ENCODE measurements at regions not wholly inside any gene's neighbourhood (a gene's known extent, or its start where the extent isn't known, plus 50 kb on each side); places are given as distances from the start of the nearest gene placed in this dataset.
"Not testable (repeated sequence)": the region's sequence is repeated elsewhere in the genome, so short reads cannot be mapped to it uniquely, and the experiment has no call there.

DNA sequence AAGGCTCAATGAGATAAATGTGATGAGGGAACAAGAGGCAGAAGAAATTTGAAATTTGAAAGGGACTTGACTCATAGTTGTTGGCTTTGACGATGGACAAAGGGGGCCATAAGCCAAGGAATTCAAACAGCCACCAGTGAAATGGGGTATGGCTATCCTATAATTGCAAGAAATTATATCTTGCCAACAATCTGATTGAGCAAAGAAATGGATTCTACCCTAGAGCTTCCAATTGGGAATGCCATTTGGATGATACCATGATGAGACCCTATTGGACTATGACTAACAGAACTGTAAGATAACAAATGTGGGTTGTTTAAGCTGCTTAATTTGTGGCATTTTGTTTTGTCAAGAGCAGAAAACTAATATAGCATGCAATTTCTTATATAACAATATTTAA, 270.1 kb upstream of the ARSJ start:
- intact Hi-C loops (cut with DNase I) = no loop called here
- no peaks in the 10 kb centered on the region for H3K36me3 ChIP-seq
- H3K4me1 ChIP-seq = no peaks in the 10 kb centered on the region
- no peak for DNase-seq (ENCODE audit: low spot score in 2 of 2)
- no peak for TF ChIP-seq CTCF (IDR thresholded peaks at IDR 0.05)
- H3K4me3 ChIP-seq = no peak overlapping the region
- H3K27me3 ChIP-seq = no peaks in the 10 kb centered on the region
- peaks cover 0 to 7% of the 10 kb centered on the region in 2 donors for H3K9me3 ChIP-seq
- H3K27ac ChIP-seq = no peak overlapping the region

DNA sequence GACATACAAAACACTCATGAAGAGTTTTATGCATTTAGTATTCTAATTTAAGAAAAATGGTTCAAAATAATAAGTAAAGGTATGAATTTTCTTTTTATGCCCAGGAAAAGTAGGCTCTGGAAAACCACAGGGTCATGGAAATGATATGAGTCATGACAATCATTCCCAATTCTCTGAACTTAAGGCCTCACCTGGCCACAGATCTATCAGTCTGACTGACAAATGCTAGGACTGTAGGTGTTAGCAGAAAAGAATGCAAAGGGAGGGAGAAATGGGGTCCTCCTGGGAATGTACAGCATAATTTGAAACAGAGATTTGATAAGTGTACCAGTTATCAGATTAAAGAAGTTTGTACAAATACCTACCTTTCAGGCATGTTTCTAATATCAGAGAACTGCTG, 270.5 kb upstream of the ARSJ start:
- H3K9me3 ChIP-seq = peaks cover 0 to 7% of the 10 kb centered on the region in 2 donors
- TF ChIP-seq CTCF (IDR thresholded peaks at IDR 0.05) = no peak
- H3K27me3 ChIP-seq = no peaks in the 10 kb centered on the region
- H3K4me1 ChIP-seq = no peaks in the 10 kb centered on the region
- intact Hi-C loops (cut with DNase I) = no loop called here
- no peak overlapping the region for H3K4me3 ChIP-seq
- DNase-seq (ENCODE audit: low spot score in 2 of 2) = no peak
- H3K36me3 ChIP-seq = no peaks in the 10 kb centered on the region
- H3K27ac ChIP-seq = no peak overlapping the region

- Histone ChIP-seq H3K4me1 (no peaks in the 10 kb centered on the region), H3K36me3 (no peaks in the 10 kb centered on the region), H3K9me3 (peaks cover 0 to 7% of the 10 kb centered on the region in 2 donors), H3K27ac (no peak overlapping the region), H3K4me3 (no peak overlapping the region), H3K27me3 (no peaks in the 10 kb centered on the region)
- DNase-seq (ENCODE audit: low spot score in 2 of 2) = no peak
- TF ChIP-seq CTCF (IDR thresholded peaks at IDR 0.05) = no peak
- intact Hi-C loops (cut with DNase I) = no loop called here
Measured at GRCh38 chr4:114250439-114250891, 271.0 kb upstream of the ARSJ start.

GRCh38 chr4:114251020-114251419, 271.6 kb upstream of the ARSJ start:
- Histone ChIP-seq H3K27ac (no peak overlapping the region), H3K9me3 (peaks cover 0 to 7% of the 10 kb centered on the region in 2 donors), H3K4me1 (no peaks in the 10 kb centered on the region), H3K4me3 (no peak overlapping the region), H3K27me3 (no peaks in the 10 kb centered on the region), H3K36me3 (no peaks in the 10 kb centered on the region)
- TF ChIP-seq CTCF (IDR thresholded peaks at IDR 0.05) = no peak
- DNase-seq (ENCODE audit: low spot score in 2 of 2) = no peak
- intact Hi-C loops (cut with DNase I) = no loop called here

DNA sequence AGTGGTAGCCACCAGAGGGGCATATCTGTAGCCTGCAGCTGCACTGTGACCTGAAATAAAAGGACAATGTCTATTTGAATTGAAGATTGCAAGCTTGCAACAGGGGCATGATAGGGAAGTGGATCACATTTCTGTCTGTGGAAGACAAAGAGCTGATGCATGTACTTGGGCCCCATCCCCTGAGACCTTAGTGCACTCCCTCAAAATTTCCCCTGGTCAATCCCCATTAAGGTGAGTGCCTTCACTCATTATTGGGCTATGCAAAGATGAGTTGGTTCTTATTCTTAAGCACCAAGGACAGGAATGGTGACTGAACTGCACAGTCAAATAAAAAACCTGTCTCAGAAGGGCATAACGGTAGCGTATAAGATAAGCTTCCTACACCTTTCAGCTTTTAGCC, 273.1 kb upstream of the ARSJ start:
- DNase-seq (ENCODE audit: low spot score in 2 of 2) = no peak
- H3K27me3 ChIP-seq = no peaks in the 10 kb centered on the region
- H3K9me3 ChIP-seq = peaks cover 0 to 7% of the 10 kb centered on the region in 2 donors
- intact Hi-C loops (cut with DNase I) = no loop called here
- TF ChIP-seq CTCF (IDR thresholded peaks at IDR 0.05) = no peak
- no peak overlapping the region for H3K4me3 ChIP-seq
- H3K27ac ChIP-seq = no peak overlapping the region
- no peaks in the 10 kb centered on the region for H3K36me3 ChIP-seq
- H3K4me1 ChIP-seq = no peaks in the 10 kb centered on the region

- intact Hi-C loops (cut with DNase I) = no loop called here
- peak overlapping the region in 1 of 2 donors; percentile 31 for H3K27ac ChIP-seq
- no peaks in the 10 kb centered on the region for H3K4me1 ChIP-seq
- peaks cover 0 to 7% of the 10 kb centered on the region in 2 donors for H3K9me3 ChIP-seq
- no peak overlapping the region for H3K4me3 ChIP-seq
- TF ChIP-seq CTCF (IDR thresholded peaks at IDR 0.05) = no peak
- no peaks in the 10 kb centered on the region for H3K27me3 ChIP-seq
- no peak for DNase-seq (ENCODE audit: low spot score in 2 of 2)
- no peaks in the 10 kb centered on the region for H3K36me3 ChIP-seq
Measured at GRCh38 chr4:114257501-114257900, 278.1 kb upstream of the ARSJ start.

GRCh38 chr4:114262421-114262820, 283.0 kb upstream of the ARSJ start:
- H3K9me3 ChIP-seq; H3K4me1 ChIP-seq; DNase-seq (ENCODE audit: low spot score in 2 of 2); intact Hi-C loops (cut with DNase I); H3K27me3 ChIP-seq; H3K4me3 ChIP-seq; H3K36me3 ChIP-seq; H3K27ac ChIP-seq: not testable (repeated sequence)

Measured in ascending aorta (tissue), 2 donors.